WTC11 (cell line): ENCODE measurements at regions not wholly inside any gene's neighbourhood (a gene's known extent, or its start where the extent isn't known, plus 50 kb on each side); places are given as distances from the start of the nearest gene placed in this dataset.

Source experiments
- ATAC-seq: fragments of 200-7000 bp; cut with Tn5 transposase; 2 replicates; pipeline ENCODE4 v1.10.0; 2021; ENCODE audit warnings: mild to moderate bottlenecking, moderate library complexity
- CTCF ChIA-PET: fragments of 300-600 bp; sonication (Branson Sonifier 250); formaldehyde crosslinking; loops from one replicate; lab custom pipeline; 2021; ENCODE audit warnings: antibody characterized with exemption; lab: Charles Lee
- POLR2A ChIA-PET: fragments of 350-600 bp; sonication (Branson Sonifier 250); formaldehyde crosslinking; loops from one replicate; lab custom pipeline; 2021; ENCODE audit warnings: antibody characterized with exemption; lab: Charles Lee
- DNase-seq: peaks from one replicate; pipeline ENCODE4 v3.0.0; 2021; ENCODE audit warnings: low spot score
- H3K27ac Mint-ChIP-seq: 2 replicates; pipeline ENCODE4 v1.8.0; 2021; ENCODE audit warnings: mixed read lengths
- H3K27me3 Mint-ChIP-seq: 2 replicates; pipeline ENCODE4 v1.8.0; 2021; ENCODE audit warnings: low read depth, mild to moderate bottlenecking, moderate library complexity, mixed read lengths
- H3K36me3 Mint-ChIP-seq: 2 replicates; pipeline ENCODE4 v1.8.0; 2021; ENCODE audit warnings: mixed read lengths
- H3K4me1 Mint-ChIP-seq: 2 replicates; pipeline ENCODE4 v1.8.0; 2022; ENCODE audit warnings: mixed read lengths
- H3K4me3 Mint-ChIP-seq: 2 replicates; pipeline ENCODE4 v1.8.0; 2021; ENCODE audit warnings: mild to moderate bottlenecking, moderate library complexity, mixed read lengths
- H3K9me3 Mint-ChIP-seq: 2 replicates; pipeline ENCODE4 v1.8.0; 2021; ENCODE audit warnings: mixed read lengths
- AFF4 ChIP-seq: sonication (generic); formaldehyde crosslinking; IDR thresholded peaks from 2 replicates; pipeline ENCODE4 v1.8.1; 2023; ENCODE audit warnings: mild to moderate bottlenecking, missing genetic modification reagents, borderline replicate concordance
- ATF2 ChIP-seq: sonication (generic); formaldehyde crosslinking; IDR thresholded peaks from 2 replicates; pipeline ENCODE4 v1.8.1; 2022; ENCODE audit warnings: low read depth, missing genetic modification reagents, borderline replicate concordance
- ATF3 ChIP-seq: sonication (generic); formaldehyde crosslinking; conservative IDR thresholded peaks from 2 replicates; pipeline ENCODE4 v1.8.1; 2022; ENCODE audit warnings: mild to moderate bottlenecking, missing genetic modification reagents
- CBFB ChIP-seq: sonication (generic); formaldehyde crosslinking; IDR thresholded peaks from 2 replicates; pipeline ENCODE4 v1.8.1; 2022; ENCODE audit warnings: mild to moderate bottlenecking, low read depth, missing genetic modification reagents
- CREM ChIP-seq: sonication (generic); formaldehyde crosslinking; IDR thresholded peaks from 2 replicates; pipeline ENCODE4 v1.8.1; 2022; ENCODE audit warnings: mild to moderate bottlenecking, missing genetic modification reagents, moderate library complexity
- ETV6 ChIP-seq: sonication (generic); formaldehyde crosslinking; IDR thresholded peaks from 2 replicates; pipeline ENCODE4 v1.8.1; 2022; ENCODE audit warnings: mild to moderate bottlenecking, missing genetic modification reagents
- FOXJ3 ChIP-seq: sonication (generic); formaldehyde crosslinking; IDR thresholded peaks from 2 replicates; pipeline ENCODE4 v1.9.0; 2021; ENCODE audit warnings: missing genetic modification reagents, mild to moderate bottlenecking, borderline replicate concordance
- GTF2I ChIP-seq: fragments of 250-450 bp; sonication (Bioruptor Pico); conservative IDR thresholded peaks from 2 replicates; pipeline ENCODE4 v1.4.0; 2021; ENCODE audit warnings: mild to moderate bottlenecking
- HMGXB4 ChIP-seq: sonication (generic); formaldehyde crosslinking; IDR thresholded peaks from 2 replicates; pipeline ENCODE4 v1.8.1; 2023; ENCODE audit warnings: mild to moderate bottlenecking, moderate library complexity, missing genetic modification reagents
- IRF2 ChIP-seq: sonication (generic); formaldehyde crosslinking; IDR thresholded peaks from 2 replicates; pipeline ENCODE4 v1.8.0; 2022; ENCODE audit warnings: low read depth, missing genetic modification reagents, borderline replicate concordance
- NFYB ChIP-seq: sonication (generic); formaldehyde crosslinking; conservative IDR thresholded peaks from 2 replicates; pipeline ENCODE4 v1.8.0; 2022; ENCODE audit warnings: low read depth, missing genetic modification reagents
- SP1 ChIP-seq: sonication (generic); formaldehyde crosslinking; conservative IDR thresholded peaks from 2 replicates; pipeline ENCODE4 v1.8.1; 2022; ENCODE audit warnings: missing genetic modification reagents
- ZBTB43 ChIP-seq: sonication (generic); formaldehyde crosslinking; IDR thresholded peaks from 2 replicates; pipeline ENCODE4 v1.8.1; 2023; ENCODE audit warnings: mild to moderate bottlenecking, missing genetic modification reagents
- ZNF281 ChIP-seq: sonication (generic); formaldehyde crosslinking; IDR thresholded peaks from 2 replicates; pipeline ENCODE4 v1.8.0; 2023; ENCODE audit warnings: mild to moderate bottlenecking, missing genetic modification reagents
- ZNF396 ChIP-seq: fragments of 250-450 bp; sonication (Bioruptor Pico); IDR thresholded peaks from 2 replicates; pipeline ENCODE4 v1.8.0; 2021; ENCODE audit warnings: mild to moderate bottlenecking, moderate library complexity, borderline replicate concordance
- ZNF532 ChIP-seq: fragments of 250-450 bp; sonication (Bioruptor Pico); IDR thresholded peaks from 2 replicates; pipeline ENCODE4 v1.9.0; 2021; ENCODE audit warnings: mild to moderate bottlenecking, borderline replicate concordance

- POLR2A ChIA-PET, result no interaction called here
- Mint-ChIP-seq H3K4me3 (no peak overlapping the region), H3K27ac (no peak overlapping the region), H3K36me3 (no peaks in the 10 kb centered on the region), H3K27me3 (no peaks in the 10 kb centered on the region), H3K9me3 (no peaks in the 10 kb centered on the region), H3K4me1 (no peaks in the 10 kb centered on the region)
- ATAC-seq (no peak), DNase-seq (no peak)
- CTCF ChIA-PET, result no interaction called here
- TF ChIP-seq CREM (CRISPR knock-in tag), result no peak
- TF ChIP-seq ATF3, result no peak
- TF ChIP-seq ZNF532 (CRISPR knock-in tag), result no peak
- TF ChIP-seq ZNF281, result no peak
Observed at GRCh38 chrX:121169099-121170035, 122.0 kb downstream of the GLUD2 start.

- TF ChIP-seq ETV6 (CRISPR knock-in tag) (no peak), ZBTB43 (CRISPR knock-in tag) (no peak), AFF4 (CRISPR knock-in tag) (no peak), FOXJ3 (no peak), HMGXB4 (CRISPR knock-in tag) (no peak), NFYB (CRISPR knock-in tag) (no peak), IRF2 (no peak), GTF2I (CRISPR knock-in tag) (no peak), ATF2 (no peak), CBFB (CRISPR knock-in tag) (no peak), ZNF396 (CRISPR knock-in tag) (no peak), SP1 (CRISPR knock-in tag) (no peak)
- Mint-ChIP-seq H3K4me1 (no peaks in the 10 kb centered on the region), H3K27me3 (no peaks in the 10 kb centered on the region), H3K4me3 (no peak overlapping the region), H3K36me3 (no peaks in the 10 kb centered on the region), H3K9me3 (peaks cover 13% of the 10 kb centered on the region), H3K27ac (no peak overlapping the region)
- POLR2A ChIA-PET, result no interaction called here
- CTCF ChIA-PET, result no interaction called here
- ATAC-seq, result no peak
- DNase-seq, result no peak
Observed at GRCh38 chrX:121172703-121173102, 125.3 kb downstream of the GLUD2 start.
